DMS153 (cell line): ENCODE measurements at regions not wholly inside any gene's neighbourhood (a gene's known extent, or its start where the extent isn't known, plus 50 kb on each side); places are given as distances from the start of the nearest gene placed in this dataset.

Experiments used
- DNase-seq: peaks from one replicate; lab custom pipeline; 2025; lab: John Stamatoyannopoulos, UW

GRCh38 chr6:74879976-74880375, 325.9 kb downstream of the COL12A1 start:
- DNase-seq: no peak

GRCh38 chr6:74879234-74879633, 326.6 kb downstream of the COL12A1 start:
- no peak for DNase-seq

- DNase-seq: no peak
Measured at GRCh38 chr6:74875193-74875592, 330.7 kb downstream of the COL12A1 start.

GRCh38 chr6:74872754-74873476, 332.9 kb downstream of the COL12A1 start:
- no peak for DNase-seq

GRCh38 chr6:74871757-74872156, 334.1 kb downstream of the COL12A1 start:
- no peak for DNase-seq

- no peak for DNase-seq
Measured at GRCh38 chr6:74870403-74870802, 335.4 kb downstream of the COL12A1 start.

- no peak for DNase-seq
Measured at GRCh38 chr6:74867291-74867690, 338.6 kb downstream of the COL12A1 start.

- no peak for DNase-seq
Measured at GRCh38 chr6:74863968-74864367, 341.9 kb downstream of the COL12A1 start.

GRCh38 chr6:74860456-74860855, 345.4 kb downstream of the COL12A1 start:
- no peak for DNase-seq

GRCh38 chr6:74857157-74857556, 348.7 kb downstream of the COL12A1 start:
- no peak for DNase-seq

GRCh38 chr6:74853991-74854390, 351.9 kb downstream of the COL12A1 start:
- DNase-seq: no peak

GRCh38 chr6:74851596-74851995, 354.3 kb downstream of the COL12A1 start:
- no peak for DNase-seq

GRCh38 chr6:74840953-74841352, 364.9 kb downstream of the COL12A1 start:
- DNase-seq: no peak

GRCh38 chr6:74834967-74835366, 370.9 kb downstream of the COL12A1 start:
- no peak for DNase-seq

- no peak for DNase-seq
Measured at GRCh38 chr6:74826263-74826662, 379.6 kb downstream of the COL12A1 start.

GRCh38 chr6:74814440-74814839, 391.4 kb downstream of the COL12A1 start:
- no peak for DNase-seq

GRCh38 chr6:74807674-74808073, 398.2 kb downstream of the COL12A1 start:
- no peak for DNase-seq

- no peak for DNase-seq
Measured at GRCh38 chr6:74805916-74806696, 399.7 kb downstream of the COL12A1 start.

- DNase-seq: no peak
Measured at GRCh38 chr6:74798302-74798701, 407.6 kb downstream of the COL12A1 start.

- no peak for DNase-seq
Measured at GRCh38 chr6:74785236-74785635, 420.6 kb downstream of the COL12A1 start.

GRCh38 chr6:74782346-74782745, 423.5 kb downstream of the COL12A1 start:
- no peak for DNase-seq

GRCh38 chr6:74780831-74781230, 425.0 kb downstream of the COL12A1 start:
- DNase-seq: no peak

- DNase-seq: no peak
Measured at GRCh38 chr6:74768738-74769137, 437.1 kb downstream of the COL12A1 start.

GRCh38 chr6:74768120-74768519, 437.7 kb downstream of the COL12A1 start:
- no peak for DNase-seq
